H1 (cell line): ENCODE measurements at regions not wholly inside any gene's neighbourhood (a gene's known extent, or its start where the extent isn't known, plus 50 kb on each side); places are given as distances from the start of the nearest gene placed in this dataset.

Source experiments
- BACH1 ChIP-seq: IDR thresholded peaks from 2 replicates; pipeline ENCODE4 v1.6.1; 2012; ENCODE audit warnings: low read length, improper control_type of control experiment
- CBX8 ChIP-seq: fragments of 300-800, 300-1000 bp; sonication (generic); IDR thresholded peaks from 2 replicates; pipeline ENCODE4 v1.7.1; 2016; ENCODE audit warnings: low read depth, low read length, borderline replicate concordance
- EP300 ChIP-seq, 2 experiments: IDR thresholded peaks; 1 replicate in 1 of 2; 2 replicates in 1 of 2; pipeline ENCODE4 v1.6.1; 2011 to 2012; ENCODE audit warnings: low read depth in 2 of 2, low read length in 2 of 2, mild to moderate bottlenecking in 2 of 2, borderline replicate concordance in 1 of 2, inconsistent platforms in 1 of 2, moderate library complexity in 1 of 2
- JUND ChIP-seq: IDR thresholded peaks from 2 replicates; pipeline ENCODE4 v1.6.1; 2011; ENCODE audit warnings: mild to moderate bottlenecking, improper control_type of control experiment, low read length
- NANOG ChIP-seq: IDR thresholded peaks from 2 replicates; pipeline ENCODE4 v1.6.1; 2011; ENCODE audit warnings: low read length, low read depth, mild to moderate bottlenecking, inconsistent platforms; ENCODE audit not compliant: insufficient read depth, poor library complexity, severe bottlenecking
- RAD21 ChIP-seq, 2 experiments: IDR thresholded peaks in 1 of 2; conservative IDR thresholded peaks in 1 of 2; 2 replicates each; pipeline ENCODE4 v1.6.1; 2011; ENCODE audit warnings: low read depth in 2 of 2, low read length in 2 of 2, improper control_type of control experiment in 1 of 2, inconsistent platforms in 1 of 2, mild to moderate bottlenecking in 1 of 2, moderate library complexity in 1 of 2
- SAP30 ChIP-seq: fragments of 300-600 bp; sonication (generic); IDR thresholded peaks from 2 replicates; pipeline ENCODE4 v1.7.1; 2012; ENCODE audit warnings: low read length, moderate library complexity, mild to moderate bottlenecking, inconsistent platforms; ENCODE audit not compliant: insufficient read depth, insufficient replicate concordance
- SP1 ChIP-seq: IDR thresholded peaks from 2 replicates; pipeline ENCODE4 v1.6.1; 2011; ENCODE audit warnings: low read depth, low read length
- ZNF274 ChIP-seq: IDR thresholded peaks from 2 replicates; pipeline ENCODE4 v1.7.0; 2012; ENCODE audit warnings: low read length, borderline replicate concordance; ENCODE audit errors: extremely low read depth
- TF ChIP-seq, protein P1 (sequence below): fragments of 300-600 bp; sonication (generic); IDR thresholded peaks from 2 replicates; pipeline ENCODE4 v1.7.1; 2012; ENCODE audit warnings: low read length, moderate library complexity, mild to moderate bottlenecking, inconsistent platforms; ENCODE audit not compliant: insufficient replicate concordance

GRCh38 chr10:113449006-113449695, 103.7 kb upstream of the HABP2 start (continued):
- TF ChIP-seq, protein P1, sequence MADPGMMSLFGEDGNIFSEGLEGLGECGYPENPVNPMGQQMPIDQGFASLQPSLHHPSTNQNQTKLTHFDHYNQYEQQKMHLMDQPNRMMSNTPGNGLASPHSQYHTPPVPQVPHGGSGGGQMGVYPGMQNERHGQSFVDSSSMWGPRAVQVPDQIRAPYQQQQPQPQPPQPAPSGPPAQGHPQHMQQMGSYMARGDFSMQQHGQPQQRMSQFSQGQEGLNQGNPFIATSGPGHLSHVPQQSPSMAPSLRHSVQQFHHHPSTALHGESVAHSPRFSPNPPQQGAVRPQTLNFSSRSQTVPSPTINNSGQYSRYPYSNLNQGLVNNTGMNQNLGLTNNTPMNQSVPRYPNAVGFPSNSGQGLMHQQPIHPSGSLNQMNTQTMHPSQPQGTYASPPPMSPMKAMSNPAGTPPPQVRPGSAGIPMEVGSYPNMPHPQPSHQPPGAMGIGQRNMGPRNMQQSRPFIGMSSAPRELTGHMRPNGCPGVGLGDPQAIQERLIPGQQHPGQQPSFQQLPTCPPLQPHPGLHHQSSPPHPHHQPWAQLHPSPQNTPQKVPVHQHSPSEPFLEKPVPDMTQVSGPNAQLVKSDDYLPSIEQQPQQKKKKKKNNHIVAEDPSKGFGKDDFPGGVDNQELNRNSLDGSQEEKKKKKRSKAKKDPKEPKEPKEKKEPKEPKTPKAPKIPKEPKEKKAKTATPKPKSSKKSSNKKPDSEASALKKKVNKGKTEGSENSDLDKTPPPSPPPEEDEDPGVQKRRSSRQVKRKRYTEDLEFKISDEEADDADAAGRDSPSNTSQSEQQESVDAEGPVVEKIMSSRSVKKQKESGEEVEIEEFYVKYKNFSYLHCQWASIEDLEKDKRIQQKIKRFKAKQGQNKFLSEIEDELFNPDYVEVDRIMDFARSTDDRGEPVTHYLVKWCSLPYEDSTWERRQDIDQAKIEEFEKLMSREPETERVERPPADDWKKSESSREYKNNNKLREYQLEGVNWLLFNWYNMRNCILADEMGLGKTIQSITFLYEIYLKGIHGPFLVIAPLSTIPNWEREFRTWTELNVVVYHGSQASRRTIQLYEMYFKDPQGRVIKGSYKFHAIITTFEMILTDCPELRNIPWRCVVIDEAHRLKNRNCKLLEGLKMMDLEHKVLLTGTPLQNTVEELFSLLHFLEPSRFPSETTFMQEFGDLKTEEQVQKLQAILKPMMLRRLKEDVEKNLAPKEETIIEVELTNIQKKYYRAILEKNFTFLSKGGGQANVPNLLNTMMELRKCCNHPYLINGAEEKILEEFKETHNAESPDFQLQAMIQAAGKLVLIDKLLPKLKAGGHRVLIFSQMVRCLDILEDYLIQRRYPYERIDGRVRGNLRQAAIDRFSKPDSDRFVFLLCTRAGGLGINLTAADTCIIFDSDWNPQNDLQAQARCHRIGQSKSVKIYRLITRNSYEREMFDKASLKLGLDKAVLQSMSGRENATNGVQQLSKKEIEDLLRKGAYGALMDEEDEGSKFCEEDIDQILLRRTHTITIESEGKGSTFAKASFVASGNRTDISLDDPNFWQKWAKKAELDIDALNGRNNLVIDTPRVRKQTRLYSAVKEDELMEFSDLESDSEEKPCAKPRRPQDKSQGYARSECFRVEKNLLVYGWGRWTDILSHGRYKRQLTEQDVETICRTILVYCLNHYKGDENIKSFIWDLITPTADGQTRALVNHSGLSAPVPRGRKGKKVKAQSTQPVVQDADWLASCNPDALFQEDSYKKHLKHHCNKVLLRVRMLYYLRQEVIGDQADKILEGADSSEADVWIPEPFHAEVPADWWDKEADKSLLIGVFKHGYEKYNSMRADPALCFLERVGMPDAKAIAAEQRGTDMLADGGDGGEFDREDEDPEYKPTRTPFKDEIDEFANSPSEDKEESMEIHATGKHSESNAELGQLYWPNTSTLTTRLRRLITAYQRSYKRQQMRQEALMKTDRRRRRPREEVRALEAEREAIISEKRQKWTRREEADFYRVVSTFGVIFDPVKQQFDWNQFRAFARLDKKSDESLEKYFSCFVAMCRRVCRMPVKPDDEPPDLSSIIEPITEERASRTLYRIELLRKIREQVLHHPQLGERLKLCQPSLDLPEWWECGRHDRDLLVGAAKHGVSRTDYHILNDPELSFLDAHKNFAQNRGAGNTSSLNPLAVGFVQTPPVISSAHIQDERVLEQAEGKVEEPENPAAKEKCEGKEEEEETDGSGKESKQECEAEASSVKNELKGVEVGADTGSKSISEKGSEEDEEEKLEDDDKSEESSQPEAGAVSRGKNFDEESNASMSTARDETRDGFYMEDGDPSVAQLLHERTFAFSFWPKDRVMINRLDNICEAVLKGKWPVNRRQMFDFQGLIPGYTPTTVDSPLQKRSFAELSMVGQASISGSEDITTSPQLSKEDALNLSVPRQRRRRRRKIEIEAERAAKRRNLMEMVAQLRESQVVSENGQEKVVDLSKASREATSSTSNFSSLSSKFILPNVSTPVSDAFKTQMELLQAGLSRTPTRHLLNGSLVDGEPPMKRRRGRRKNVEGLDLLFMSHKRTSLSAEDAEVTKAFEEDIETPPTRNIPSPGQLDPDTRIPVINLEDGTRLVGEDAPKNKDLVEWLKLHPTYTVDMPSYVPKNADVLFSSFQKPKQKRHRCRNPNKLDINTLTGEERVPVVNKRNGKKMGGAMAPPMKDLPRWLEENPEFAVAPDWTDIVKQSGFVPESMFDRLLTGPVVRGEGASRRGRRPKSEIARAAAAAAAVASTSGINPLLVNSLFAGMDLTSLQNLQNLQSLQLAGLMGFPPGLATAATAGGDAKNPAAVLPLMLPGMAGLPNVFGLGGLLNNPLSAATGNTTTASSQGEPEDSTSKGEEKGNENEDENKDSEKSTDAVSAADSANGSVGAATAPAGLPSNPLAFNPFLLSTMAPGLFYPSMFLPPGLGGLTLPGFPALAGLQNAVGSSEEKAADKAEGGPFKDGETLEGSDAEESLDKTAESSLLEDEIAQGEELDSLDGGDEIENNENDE = no peak
- TF ChIP-seq JUND = no peak
- TF ChIP-seq NANOG = no peak
- TF ChIP-seq RAD21 (IDR thresholded peaks at IDR 0.05 in 1 of 2, conservative IDR thresholded peaks at IDR 0.05 in 1 of 2; ENCODE audit: low read depth in 2 of 2, low read length in 2 of 2) = no peak
- TF ChIP-seq SAP30 = no peak
- TF ChIP-seq ZNF274 = no peak
- TF ChIP-seq EP300 (IDR thresholded peaks at IDR 0.05; ENCODE audit: borderline replicate concordance in 1 of 2, low read depth in 2 of 2, low read length in 2 of 2) = no peak
- no peak for TF ChIP-seq CBX8
- no peak for TF ChIP-seq BACH1
- TF ChIP-seq SP1 = no peak
